ENCODE measurements at regions not wholly inside any gene's neighbourhood (a gene's known extent, or its start where the extent isn't known, plus 50 kb on each side); places are given as distances from the start of the nearest gene placed in this dataset.
"Not testable (repeated sequence)": the region's sequence is repeated elsewhere in the genome, so short reads cannot be mapped to it uniquely, and the experiment has no call there.

GRCh38 chr16:29252311-29252710 is 154.2 kb downstream of the NPIPB11 start:
- not testable (repeated sequence) for TF ChIP-seq CTCF, POLR2A (IDR thresholded peaks at IDR 0.05)
